Right ventricle myocardium inferior (tissue), 1 donor: ENCODE measurements at regions not wholly inside any gene's neighbourhood (a gene's known extent, or its start where the extent isn't known, plus 50 kb on each side); places are given as distances from the start of the nearest gene placed in this dataset.

Experiments used
- ATAC-seq: fragments of 200-7000 bp; cut with Tn5 transposase; one replicate; pipeline ENCODE4 v1.9.1; 2020; ENCODE audit warnings: mild to moderate bottlenecking, moderate library complexity
- DNase-seq: peaks from one replicate; pipeline ENCODE4 v3.0.0; 2021; ENCODE audit errors: missing footprints
- intact Hi-C: fragments of 100-400 bp; cut with DNase I; formaldehyde crosslinking; loops from one replicate; pipeline ENCODE4 v1.11.0; 2022
- donor health status: DM: no; HTN: yes; CAD: no; lungs with severe emphysema.

GRCh38 chr15:39287322-39288195 lies 293.3 kb upstream of the THBS1 start:
- no peak for ATAC-seq
- intact Hi-C loops, result no loop called here
- no peak for DNase-seq

- intact Hi-C loops, result no loop called here
Observed at GRCh38 chr15:39290711-39291435, 290.0 kb upstream of the THBS1 start.

GRCh38 chr15:39291690-39292089 lies 289.2 kb upstream of the THBS1 start:
- ATAC-seq, result no peak
- intact Hi-C loops, result no loop called here
- no peak for DNase-seq

More at GRCh38 chr15:39290711-39291435, 290.0 kb upstream of the THBS1 start:
- DNase-seq (no peak), ATAC-seq (no peak)

GRCh38 chr15:39296955-39297354 lies 283.9 kb upstream of the THBS1 start:
- intact Hi-C loops, result no loop called here
- DNase-seq, result no peak
- no peak for ATAC-seq

- no peak for DNase-seq
- intact Hi-C loops, result no loop called here
- no peak for ATAC-seq
Observed at GRCh38 chr15:39298271-39298962, 282.5 kb upstream of the THBS1 start.

- DNase-seq (no peak), ATAC-seq (no peak)
- intact Hi-C loops, result no loop called here
Observed at GRCh38 chr15:39299486-39300267, 281.2 kb upstream of the THBS1 start.

GRCh38 chr15:39300451-39301153 lies 280.3 kb upstream of the THBS1 start:
- intact Hi-C loops, result no loop called here
- DNase-seq (no peak), ATAC-seq (no peak)

- intact Hi-C loops, result no loop called here
- no peak for ATAC-seq
- no peak for DNase-seq
Observed at GRCh38 chr15:39301589-39301999, 279.3 kb upstream of the THBS1 start.

GRCh38 chr15:39302936-39303335 lies 277.9 kb upstream of the THBS1 start:
- no peak for DNase-seq
- no peak for ATAC-seq
- intact Hi-C loops, result no loop called here

- ATAC-seq, result no peak
- intact Hi-C loops, result no loop called here
- no peak for DNase-seq
Observed at GRCh38 chr15:39304201-39304841, 276.6 kb upstream of the THBS1 start.

GRCh38 chr15:39304931-39305728 lies 275.7 kb upstream of the THBS1 start:
- intact Hi-C loops, result no loop called here
- DNase-seq (no peak), ATAC-seq (no peak)

GRCh38 chr15:39310633-39311032 lies 270.2 kb upstream of the THBS1 start:
- intact Hi-C loops, result no loop called here
- ATAC-seq (no peak), DNase-seq (no peak)

- DNase-seq (no peak), ATAC-seq (no peak)
- intact Hi-C loops, result loop anchor here (2.0 kb wide), 1 partner anchor 268 kb away; the partner anchor contains the start of gene THBS1
Observed at GRCh38 chr15:39312984-39313383, 267.9 kb upstream of the THBS1 start.

GRCh38 chr15:39313467-39313866 lies 267.4 kb upstream of the THBS1 start:
- DNase-seq, result no peak
- intact Hi-C loops, result loop anchor here (2.0 kb wide), 1 partner anchor 267 kb away; the partner anchor contains the start of gene THBS1
- ATAC-seq, result no peak

- DNase-seq, result no peak
- intact Hi-C loops, result loop anchor here (2.0 kb wide), 1 partner anchor 267 kb away; the partner anchor contains the start of gene THBS1
- no peak for ATAC-seq
Observed at GRCh38 chr15:39313881-39314280, 267.0 kb upstream of the THBS1 start.

GRCh38 chr15:39315206-39315850 lies 265.6 kb upstream of the THBS1 start:
- DNase-seq, result no peak
- intact Hi-C loops, result no loop called here
- no peak for ATAC-seq
